ENCODE measurements at regions not wholly inside any gene's neighbourhood (a gene's known extent, or its start where the extent isn't known, plus 50 kb on each side); places are given as distances from the start of the nearest gene placed in this dataset.

DNA sequence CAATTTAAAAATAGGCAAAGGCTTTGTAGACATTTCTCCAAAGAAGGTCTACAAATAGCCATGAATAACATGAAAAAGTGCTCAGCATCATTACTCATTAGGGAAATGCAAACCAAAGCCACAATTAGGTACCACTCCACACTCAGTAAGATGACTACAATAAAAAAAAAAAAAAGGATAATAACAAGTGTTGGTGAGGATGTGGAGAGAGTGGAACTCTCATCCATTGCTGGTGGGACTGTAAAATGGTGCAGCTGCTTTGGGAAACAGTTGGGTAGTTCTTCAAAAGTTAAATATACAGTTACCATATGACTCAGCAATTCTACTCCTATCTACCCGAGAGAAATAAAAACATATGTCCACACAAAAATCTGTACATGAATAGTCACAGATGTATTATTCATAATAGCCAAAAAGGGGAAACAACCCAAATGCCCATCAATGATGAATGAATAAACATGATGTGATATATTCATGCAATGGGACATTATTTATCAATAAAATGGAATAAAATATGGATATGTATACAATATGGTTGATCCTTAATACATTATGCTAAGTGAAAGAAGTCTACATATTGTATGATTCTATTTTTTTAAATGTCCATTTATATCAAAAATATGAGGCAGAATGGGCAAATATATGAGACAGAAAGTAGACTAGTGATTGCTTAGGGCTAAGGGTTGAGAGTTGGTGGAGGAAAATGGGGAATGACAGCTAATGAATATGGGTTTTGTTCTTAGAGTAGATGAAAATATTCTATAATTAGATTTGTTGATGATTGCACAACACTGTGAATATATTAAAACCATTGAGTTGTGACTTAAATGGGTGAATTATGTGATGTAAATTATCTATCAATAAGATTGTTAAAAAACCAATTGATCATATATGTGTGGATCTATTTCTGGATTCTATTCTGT lies 66.1 kb upstream of the SMAD3 start:
- no peak for DNase-seq (ENCODE audit: low read depth in 2 of 2)

DNA sequence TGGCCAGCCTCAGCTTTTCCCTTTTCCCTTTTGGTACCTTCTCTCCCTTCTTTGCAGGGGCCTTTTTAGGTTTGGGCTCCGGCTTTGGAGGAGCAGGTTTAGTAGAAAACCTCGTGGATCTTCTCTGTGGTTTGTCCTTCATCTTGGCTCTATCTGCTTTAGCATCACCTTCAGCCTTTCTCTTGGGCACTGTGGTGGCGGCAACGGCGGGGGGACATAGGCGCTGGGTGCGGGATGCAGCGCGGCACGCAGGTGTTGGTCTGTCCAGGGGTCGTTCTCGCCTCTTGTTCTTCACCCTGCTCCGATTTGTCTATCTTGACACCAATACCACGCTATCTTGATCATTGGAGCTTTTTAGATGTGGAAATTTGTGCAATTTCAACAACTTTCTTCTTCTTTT lies 64.5 kb upstream of the SMAD3 start:
- no peak for DNase-seq (ENCODE audit: low read depth in 2 of 2)

DNA sequence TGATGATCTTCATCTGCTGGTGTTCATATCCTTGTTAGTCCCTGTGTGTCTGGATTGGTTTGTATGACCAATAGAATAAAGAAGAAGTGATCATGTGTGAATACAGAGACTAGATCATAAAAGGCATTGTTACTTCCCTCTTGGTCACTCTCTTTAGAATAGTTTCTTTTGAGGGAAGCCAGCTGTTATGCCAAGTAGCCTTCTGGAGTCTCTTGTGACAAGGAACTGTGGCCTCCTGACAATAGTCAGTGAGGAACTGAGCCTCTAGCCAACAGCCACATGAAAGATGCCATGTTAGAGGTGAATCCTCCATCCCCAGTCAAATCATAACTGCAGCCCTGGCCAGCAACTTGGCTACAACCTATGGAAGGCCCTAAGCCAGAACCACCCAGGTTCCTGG lies 63.0 kb upstream of the SMAD3 start:
- DNase-seq (ENCODE audit: low read depth in 2 of 2): no peak

GRCh38 chr15:67003586-67003985 lies 61.8 kb upstream of the SMAD3 start:
- DNase-seq (ENCODE audit: low read depth in 2 of 2): no peak

DNA sequence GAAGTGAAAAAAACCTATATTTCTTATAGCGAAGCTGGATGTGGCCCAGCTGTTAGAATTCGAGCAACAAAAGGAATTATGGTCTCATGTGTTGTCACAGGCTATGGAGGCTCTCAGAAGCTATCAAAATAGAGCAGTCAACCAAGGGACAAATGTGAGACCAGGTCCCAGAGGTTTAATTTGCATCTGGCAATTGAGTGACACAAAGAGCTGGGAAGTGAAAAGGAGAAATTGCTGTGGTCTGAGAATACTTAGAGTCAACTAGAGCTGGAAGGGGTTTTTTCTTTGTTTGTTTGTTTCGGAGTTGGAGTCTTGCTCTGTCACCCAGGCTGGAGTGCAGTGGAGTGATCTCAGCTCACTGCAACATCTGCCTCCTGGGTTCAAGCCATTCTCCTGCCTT lies 61.3 kb upstream of the SMAD3 start:
- no peak for DNase-seq (ENCODE audit: low read depth in 2 of 2)

DNA sequence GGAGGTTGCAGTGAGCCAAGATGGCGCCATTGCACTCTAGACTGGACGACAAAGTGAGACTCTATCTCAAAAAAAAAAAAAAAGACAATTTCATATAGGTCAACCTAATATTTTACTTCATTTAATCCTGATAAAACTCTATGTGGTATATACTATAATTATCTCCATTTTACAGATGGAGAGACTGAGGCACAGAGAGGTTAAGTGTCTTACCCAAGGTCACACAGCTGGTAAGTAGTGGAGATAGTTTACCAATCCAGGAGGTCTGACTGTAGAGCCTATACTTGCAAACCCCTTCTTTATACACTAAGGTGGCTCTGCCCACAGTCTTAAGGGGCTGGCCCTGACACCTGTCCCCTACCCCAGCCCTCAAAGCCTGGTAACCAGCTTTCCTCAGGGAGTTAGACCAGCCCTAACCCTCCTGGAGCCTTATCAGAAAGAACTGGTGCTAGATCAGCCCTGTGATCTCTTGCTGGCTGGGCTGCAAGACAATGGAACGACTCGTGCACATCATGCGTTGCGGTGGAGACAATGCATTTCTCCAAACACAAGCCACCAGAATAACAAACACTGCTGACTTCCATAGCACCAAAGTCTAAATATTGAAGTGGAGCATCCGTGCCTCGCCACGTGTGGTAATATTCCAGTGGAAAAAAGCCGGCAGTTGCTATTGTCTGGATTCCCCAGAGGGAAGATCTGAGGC lies 60.0 kb upstream of the SMAD3 start:
- DNase-seq (ENCODE audit: low read depth in 2 of 2): no peak

GRCh38 chr15:67006083-67007065 lies 59.0 kb upstream of the SMAD3 start:
- DNase-seq (ENCODE audit: low read depth in 2 of 2): no peak

DNA sequence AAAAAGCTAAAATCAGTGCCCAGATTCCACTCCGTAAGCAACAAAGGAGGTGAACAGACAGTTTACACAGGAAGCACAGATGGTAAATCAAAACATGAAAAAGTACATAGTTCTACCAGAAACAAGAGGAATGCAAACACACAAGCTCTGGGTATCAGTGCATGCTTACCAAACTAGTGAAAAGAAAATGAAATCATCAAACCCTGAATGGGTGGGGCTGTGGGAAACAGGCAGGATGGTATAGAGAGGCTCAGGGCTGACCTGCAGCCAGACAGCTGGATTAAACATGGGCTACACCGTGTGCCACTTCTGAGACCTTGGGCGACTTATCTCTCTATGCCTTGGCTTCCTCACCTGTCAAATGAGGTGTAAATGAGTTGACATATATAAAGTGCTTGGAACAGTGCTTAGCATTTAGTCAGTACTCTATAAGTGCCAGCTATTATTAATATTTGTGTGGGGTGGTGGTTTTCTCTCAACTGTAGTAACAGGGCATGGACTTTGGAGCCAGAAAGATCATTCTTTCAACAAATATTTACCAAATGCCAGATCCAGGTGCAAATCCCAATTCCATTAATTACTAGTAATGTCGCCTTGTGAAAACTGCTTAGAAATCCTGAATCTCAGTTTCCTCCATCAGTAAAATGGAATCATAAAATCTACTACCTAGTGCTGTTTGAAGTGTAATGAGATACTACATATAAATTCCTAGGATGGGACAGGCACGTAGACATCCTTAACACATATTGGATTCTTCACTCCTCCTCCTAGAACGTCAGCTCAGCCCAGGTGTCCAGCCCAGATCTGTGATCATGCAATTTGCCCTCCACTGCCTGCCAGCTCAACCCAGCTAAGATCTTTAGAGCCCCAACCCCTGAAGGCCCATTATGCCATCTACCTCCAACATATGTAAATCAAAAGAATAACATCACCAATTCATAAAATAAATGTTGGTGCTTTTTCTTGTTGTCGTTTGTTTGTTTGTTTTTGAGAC lies 55.5 kb upstream of the SMAD3 start:
- DNase-seq (ENCODE audit: low read depth in 2 of 2): no peak

DNA sequence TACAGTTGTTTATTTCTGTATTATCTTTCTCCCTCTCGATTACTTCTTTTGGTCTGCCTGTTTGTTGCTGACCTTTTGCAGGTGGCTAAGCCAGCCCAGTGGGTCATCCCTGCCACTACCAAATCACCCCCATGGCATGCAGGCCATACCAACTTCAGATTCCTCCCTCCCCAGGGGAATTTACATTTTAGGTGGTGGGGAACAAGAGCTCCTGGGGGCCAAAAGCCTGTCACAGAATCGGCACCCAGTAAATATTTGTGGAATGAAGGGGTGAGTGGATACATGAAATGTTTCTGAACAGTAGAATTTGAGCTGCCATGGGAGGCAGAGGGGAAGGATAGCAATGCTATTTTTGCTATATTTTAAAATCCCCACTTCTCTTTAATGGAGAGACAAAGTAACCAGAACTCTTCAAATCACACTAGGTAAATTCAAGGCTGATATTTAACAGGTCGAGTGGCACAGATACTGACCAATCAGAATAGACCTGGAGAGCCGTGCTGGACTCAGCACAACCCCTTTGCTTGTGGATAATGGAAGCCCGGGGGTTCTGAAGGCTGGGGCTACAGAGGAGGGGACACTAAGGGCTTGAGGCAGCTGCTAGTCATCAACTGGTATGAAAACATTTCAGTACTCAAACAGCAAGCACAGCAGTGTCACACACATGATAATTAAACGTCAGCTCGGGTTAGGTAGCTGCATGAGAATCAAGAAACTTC lies 54.3 kb upstream of the SMAD3 start:
- no peak for DNase-seq (ENCODE audit: low read depth in 2 of 2)

DNA sequence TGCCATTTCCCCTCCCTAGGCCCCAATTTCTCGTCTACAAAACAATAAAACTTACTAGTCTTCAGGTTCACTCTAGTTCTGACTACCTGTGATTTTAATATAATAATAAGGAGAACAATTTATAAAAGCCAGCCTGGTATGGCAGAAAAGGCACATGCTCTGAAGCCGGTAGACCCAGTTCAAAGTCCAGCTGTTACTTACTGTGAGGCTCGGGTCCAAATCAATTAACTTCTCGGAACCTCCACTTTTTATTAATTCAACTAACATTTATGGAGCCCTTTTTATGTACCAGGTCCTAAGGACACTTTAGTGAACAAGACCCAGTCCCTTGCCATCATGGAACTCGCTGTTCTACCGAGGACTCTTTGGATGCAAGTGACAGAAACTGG lies 53.8 kb upstream of the SMAD3 start:
- DNase-seq (ENCODE audit: low read depth in 2 of 2): no peak

DNA sequence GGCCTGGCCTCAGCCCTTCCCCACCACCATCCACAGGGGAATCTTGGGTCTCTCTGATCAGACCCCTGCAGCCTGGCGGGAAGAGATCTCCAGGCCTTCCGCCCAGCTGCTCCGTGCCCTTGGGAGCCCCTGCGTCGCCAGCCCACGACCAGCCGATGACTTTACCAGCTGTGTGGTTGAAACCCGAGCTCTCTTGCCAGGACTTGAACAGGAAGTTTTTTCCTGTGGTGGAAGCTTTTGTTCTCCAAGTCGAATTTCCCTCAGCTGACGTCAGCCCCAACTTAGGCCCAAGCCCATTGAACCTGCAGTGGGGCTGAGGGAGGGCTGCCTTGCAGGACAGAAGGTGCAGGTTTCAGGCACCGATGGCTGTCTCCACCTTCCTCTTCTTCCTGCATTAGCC lies 51.7 kb upstream of the SMAD3 start:
- no peak for DNase-seq (ENCODE audit: low read depth in 2 of 2)
